HepG2 (cell line): ENCODE measurements at regions not wholly inside any gene's neighbourhood (a gene's known extent, or its start where the extent isn't known, plus 50 kb on each side); places are given as distances from the start of the nearest gene placed in this dataset.

Experiments used
- ATAC-seq: fragments of 200-7000 bp; cut with Tn5 transposase; 3 replicates; pipeline ENCODE4 v1.9.1; 2020; ENCODE audit warnings: mild to moderate bottlenecking, moderate library complexity
- BruUV-seq: library from RNA; stranded (reverse); fragments of 400-500 nt; replicated peaks from 2 replicates; lab custom pipeline; 2021; lab: Mats Ljungman, UMichigan
- CTCF ChIA-PET: fragments of 300-600 bp; formaldehyde crosslinking; extraction: SDS; loops from one replicate; lab custom pipeline; 2021; ENCODE audit warnings: low total read pairs, inconsistent platforms, low intra/inter-chr PET ratio; lab: Yijun Ruan, JAX
- POLR2A ChIA-PET: fragments of 350-600 bp; sonication (Branson Sonifier 250); formaldehyde crosslinking; loops from one replicate; lab custom pipeline; 2020; ENCODE audit warnings: antibody characterized with exemption, inconsistent platforms; lab: Yijun Ruan, JAX
- DNase-seq: peaks from one replicate; pipeline ENCODE4 v3.0.0-alpha.2; 2015; ENCODE audit warnings: low spot score
- FAIRE-seq: peaks from 3 replicates; lab custom pipeline; 2011; peaks lifted over from hg19 to GRCh38; lab: Jason Lieb, UNC
- H2AFZ ChIP-seq: one replicate; pipeline ENCODE4 v1.6.1; 2011; ENCODE audit warnings: low read length, inconsistent platforms
- H3K27ac ChIP-seq: fragments of 300-600 bp; 3 replicates; pipeline ENCODE4 v1.8.0; 2011; ENCODE audit warnings: mixed run types, mild to moderate bottlenecking, mixed read lengths, low read length, inconsistent platforms; ENCODE audit not compliant: insufficient read depth; ENCODE audit errors: extremely low read length
- H3K27me3 ChIP-seq, 2 experiments: fragments of 200-600 bp in 1 of 2; 2 replicates in 1 of 2; 3 replicates in 1 of 2; pipeline versions ENCODE4 v1.6.0 to v1.8.0; 2011; ENCODE audit warnings: low read length in 2 of 2, mild to moderate bottlenecking in 2 of 2, moderate library complexity in 2 of 2, inconsistent platforms in 1 of 2; ENCODE audit not compliant: insufficient read depth in 2 of 2, control insufficient read depth in 1 of 2
- H3K36me3 ChIP-seq, 2 experiments: fragments of 200-600 bp in 1 of 2; replicated peaks in 1 of 2; 2 replicates in 1 of 2; 3 replicates in 1 of 2; pipeline versions ENCODE4 v1.5.1 to v1.8.0; 2011; ENCODE audit warnings: low read length in 2 of 2, inconsistent platforms in 1 of 2; ENCODE audit not compliant: insufficient read depth in 2 of 2, control insufficient read depth in 1 of 2
- H3K4me1 ChIP-seq: 2 replicates; pipeline ENCODE4 v1.5.1; 2012; ENCODE audit warnings: low read length, inconsistent platforms; ENCODE audit not compliant: insufficient read depth
- H3K4me2 ChIP-seq: 2 replicates; pipeline ENCODE4 v1.6.0; 2011; ENCODE audit warnings: low read depth, low read length, inconsistent platforms
- H3K4me3 ChIP-seq, 3 experiments: fragments of 200-600 bp in 1 of 3; sonication (generic), shearing (Covaris generic) in 1 of 3; replicated peaks in 1 of 3; 2 replicates each; pipeline ENCODE4 v1.5.1; 2011 to 2016; ENCODE audit warnings: low read length in 3 of 3, inconsistent platforms in 2 of 3, low read depth in 2 of 3, mild to moderate bottlenecking in 2 of 3, control low read depth in 1 of 3, mixed read lengths in 1 of 3; ENCODE audit not compliant: insufficient read depth in 1 of 3
- H3K79me2 ChIP-seq: one replicate; pipeline ENCODE4 v1.6.1; 2011; ENCODE audit warnings: low read length, inconsistent platforms; ENCODE audit not compliant: insufficient read depth
- H3K9ac ChIP-seq: 2 replicates; pipeline ENCODE4 v1.6.0; 2011; ENCODE audit warnings: mild to moderate bottlenecking, low read depth, low read length, inconsistent platforms; ENCODE audit not compliant: insufficient read depth
- H3K9me3 ChIP-seq: 2 replicates; pipeline ENCODE4 v1.5.1; 2012; ENCODE audit warnings: mild to moderate bottlenecking, low read length
- H4K20me1 ChIP-seq: 2 replicates; pipeline ENCODE4 v1.6.0; 2011; ENCODE audit warnings: inconsistent platforms, mild to moderate bottlenecking, low read length, moderate library complexity; ENCODE audit not compliant: insufficient read depth
- AKNA ChIP-seq: sonication (generic); formaldehyde crosslinking; IDR thresholded peaks from 2 replicates; pipeline ENCODE4 v1.4.0; 2020; ENCODE audit warnings: missing genetic modification reagents, borderline replicate concordance
- CBX5 ChIP-seq: sonication (generic); formaldehyde crosslinking; IDR thresholded peaks from 2 replicates; pipeline ENCODE4 v1.4.0; 2020; ENCODE audit warnings: missing genetic modification reagents, borderline replicate concordance
- EP300 ChIP-seq, 3 experiments: sonication (generic) in 1 of 3; formaldehyde crosslinking in 1 of 3; IDR thresholded peaks; 2 replicates each; pipeline versions ENCODE4 v1.5.1 to v1.6.1; 2011 to 2020; ENCODE audit warnings: low read depth in 2 of 3, low read length in 2 of 3, borderline replicate concordance in 1 of 3, improper control_type of control experiment in 1 of 3, mild to moderate bottlenecking in 1 of 3, missing genetic modification reagents in 1 of 3, moderate library complexity in 1 of 3
- FOSL2 ChIP-seq: sonication (generic); formaldehyde crosslinking; IDR thresholded peaks from 2 replicates; pipeline ENCODE4 v1.4.0; 2020; ENCODE audit warnings: missing genetic modification reagents
- RAD21 ChIP-seq: fragments of 450-650 bp; formaldehyde crosslinking; IDR thresholded peaks from 2 replicates; pipeline ENCODE4 v1.5.0; 2020; ENCODE audit warnings: mild to moderate bottlenecking
- ZNF292 ChIP-seq: sonication (generic); formaldehyde crosslinking; IDR thresholded peaks from 2 replicates; pipeline ENCODE4 v1.8.1; 2022; ENCODE audit warnings: mild to moderate bottlenecking, low read depth, missing genetic modification reagents, borderline replicate concordance
- ZNF687 ChIP-seq: sonication (generic); formaldehyde crosslinking; IDR thresholded peaks from 2 replicates; pipeline ENCODE4 v1.5.1; 2020; ENCODE audit warnings: mild to moderate bottlenecking, missing genetic modification reagents, moderate library complexity
- WGBS: methylation state at CpG from one replicate; pipeline ENCODE4 v1.1.6; 2017; ENCODE audit warnings: low lambda C conversion rate; 5-methylcytosine and 5-hydroxymethylcytosine counted together
- in situ Hi-C: cut with HindIII; loops from 2 replicates; pipeline ENCODE4 v1.10.0; 2017; ENCODE audit warnings: low pct_unique_long_range_greater_than_20kb; ENCODE audit not compliant: extremely low pct_ligation_motif_present
- intact Hi-C: fragments of 100-400 bp; cut with micrococcal nuclease; formaldehyde crosslinking; loops from one replicate; pipeline ENCODE4 v1.10.0; 2022; ENCODE audit not compliant: unreplicated experiment

GRCh38 chr13:40333226-40333625 lies 333.2 kb downstream of the FOXO1 start:
- 73% methylated on average over 4 of the region's 4 CpGs for WGBS
- ATAC-seq (no peak), DNase-seq (no peak), FAIRE-seq (no peak)
- POLR2A ChIA-PET, result no interaction called here
- Histone ChIP-seq H3K79me2 (no peaks in the 10 kb centered on the region), H3K9me3 (no peaks in the 10 kb centered on the region), H3K27me3 (no peaks in the 10 kb centered on the region), H3K36me3 (no peaks in the 10 kb centered on the region), H2AFZ (no peak overlapping the region), H3K4me1 (peaks cover 86% of the 10 kb centered on the region), H3K9ac (no peak overlapping the region), H3K4me3 (no peak overlapping the region), H3K4me2 (peak overlapping the region; percentile 4; the same call in 1 of the 2 replicates), H4K20me1 (no peaks in the 10 kb centered on the region), H3K27ac (peak overlapping the region; percentile 36)
- in situ Hi-C loops, result loop anchor here (10.0 kb wide), 1 partner anchor 332 kb away; the partner anchor contains the start of gene FOXO1
- BruUV-seq, result no TSS peak
- CTCF ChIA-PET, result no interaction called here
- intact Hi-C loops, result no loop called here
- no peak for TF ChIP-seq AKNA (CRISPR knock-in tag)
- TF ChIP-seq FOSL2 (CRISPR knock-in tag), result 0 out of 2 replicates have a peak, but pooled peaks have one; percentile 8
- TF ChIP-seq ZNF292 (CRISPR knock-in tag), result peak; percentile 48; the same call in 1 of the 2 replicates
- no peak for TF ChIP-seq RAD21 (CRISPR knock-in tag)
- TF ChIP-seq CBX5 (CRISPR knock-in tag), result 0 out of 2 replicates have a peak, but pooled peaks have one; percentile 24
- TF ChIP-seq EP300 (IDR thresholded peaks at IDR 0.05; ENCODE audit: low read depth in 2 of 2, low read length in 2 of 2), result no peak
- 0 out of 2 replicates have a peak, but pooled peaks have one; percentile 28 for TF ChIP-seq EP300 (CRISPR knock-in tag; IDR thresholded peaks at IDR 0.05; ENCODE audit: borderline replicate concordance)
- TF ChIP-seq ZNF687 (CRISPR knock-in tag), result peak; percentile 27; the same call in 1 of the 2 replicates
